Epidermal melanocyte (primary cell): ENCODE measurements at regions not wholly inside any gene's neighbourhood (a gene's known extent, or its start where the extent isn't known, plus 50 kb on each side); places are given as distances from the start of the nearest gene placed in this dataset.

Experiments used
- DNase-seq: peaks from one replicate; pipeline ENCODE4 v3.0.0; 2011; ENCODE audit warnings: low spot score; ENCODE audit not compliant: insufficient read length

DNA sequence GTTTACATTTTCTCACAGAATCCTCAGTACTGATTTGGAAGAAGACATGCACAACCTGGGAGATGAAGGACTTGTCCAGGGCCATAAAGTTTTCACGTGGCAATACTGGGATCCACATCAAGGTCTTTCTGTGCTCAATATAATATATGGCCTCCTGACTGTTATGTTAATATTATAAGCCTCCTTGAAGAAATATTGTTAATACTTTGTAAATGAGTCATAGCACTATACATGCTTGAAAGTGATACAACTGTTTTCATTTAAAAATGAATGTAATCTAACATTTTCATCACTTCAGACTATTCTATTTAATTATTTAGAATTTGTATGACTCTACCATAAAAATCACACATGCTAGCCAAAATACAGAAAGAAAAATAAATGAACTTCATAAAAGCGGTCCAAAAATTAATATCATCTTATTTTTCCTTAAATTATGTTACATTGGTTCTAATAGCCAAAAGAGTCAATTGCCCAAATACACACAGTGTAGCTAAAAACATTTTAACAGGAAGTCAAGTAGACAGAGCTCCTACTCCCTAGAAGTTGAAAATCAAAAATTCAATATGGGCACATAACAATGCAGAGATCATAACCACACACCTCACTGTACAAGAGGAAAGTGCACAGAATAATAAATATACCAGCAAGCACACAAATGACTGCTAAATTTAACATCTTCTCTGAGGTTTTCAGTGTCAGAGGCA, 188.0 kb upstream of the HDDC2 start:
- DNase-seq, result no peak

DNA sequence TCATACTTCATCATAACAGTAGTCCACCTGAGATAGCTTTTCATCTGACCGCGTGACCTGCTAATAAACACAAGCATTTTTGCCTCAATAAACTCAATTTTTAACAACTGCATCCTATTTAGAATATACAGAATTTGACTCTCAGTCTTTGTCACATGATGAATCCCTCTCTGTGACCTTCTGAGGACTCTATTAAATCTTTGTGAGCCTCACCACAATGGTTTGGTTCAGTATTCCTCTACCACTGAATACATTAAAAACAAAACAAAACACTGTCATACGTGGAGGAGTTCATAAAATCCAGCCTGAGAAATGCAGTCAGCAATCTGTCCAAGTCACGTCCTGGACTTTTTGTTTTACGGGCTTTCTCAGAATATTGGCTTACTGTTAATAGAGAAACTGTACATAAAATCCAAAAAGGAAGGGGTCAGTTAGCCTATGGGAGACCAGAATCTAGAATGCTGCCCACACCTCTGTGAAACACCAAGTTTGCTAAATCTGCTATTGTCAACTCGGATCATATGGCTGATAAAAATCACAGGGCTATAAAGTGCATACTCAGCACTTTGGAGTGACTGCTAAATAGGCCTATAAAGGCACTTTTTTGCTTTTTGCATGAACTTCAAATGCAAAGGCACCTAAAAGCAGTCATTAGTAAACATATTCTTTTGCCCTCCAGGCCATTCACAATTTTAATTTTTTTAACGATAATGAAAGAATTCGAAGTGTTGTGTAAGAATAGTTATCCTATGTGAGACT, 190.3 kb upstream of the HDDC2 start:
- DNase-seq, result no peak

DNA sequence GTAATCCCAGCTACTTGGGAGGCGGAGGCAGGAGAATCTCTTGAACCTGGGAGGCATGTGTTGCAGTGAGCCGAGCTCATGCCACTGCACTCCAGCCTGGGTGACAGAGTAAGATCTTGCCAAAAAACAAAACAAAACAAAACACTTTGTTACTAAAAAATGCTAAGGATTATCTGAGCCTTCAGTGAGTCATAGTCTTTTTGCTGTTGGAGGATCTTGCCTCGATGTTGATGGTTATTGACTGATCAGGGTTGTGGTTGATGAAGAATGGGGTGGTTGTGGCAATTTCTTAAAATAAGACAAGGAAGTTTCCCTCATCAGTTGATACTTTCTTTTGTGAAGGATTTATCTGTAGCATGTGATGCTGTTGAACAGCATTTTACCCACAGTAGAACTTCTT, 196.8 kb upstream of the HDDC2 start:
- DNase-seq, result no peak

DNA sequence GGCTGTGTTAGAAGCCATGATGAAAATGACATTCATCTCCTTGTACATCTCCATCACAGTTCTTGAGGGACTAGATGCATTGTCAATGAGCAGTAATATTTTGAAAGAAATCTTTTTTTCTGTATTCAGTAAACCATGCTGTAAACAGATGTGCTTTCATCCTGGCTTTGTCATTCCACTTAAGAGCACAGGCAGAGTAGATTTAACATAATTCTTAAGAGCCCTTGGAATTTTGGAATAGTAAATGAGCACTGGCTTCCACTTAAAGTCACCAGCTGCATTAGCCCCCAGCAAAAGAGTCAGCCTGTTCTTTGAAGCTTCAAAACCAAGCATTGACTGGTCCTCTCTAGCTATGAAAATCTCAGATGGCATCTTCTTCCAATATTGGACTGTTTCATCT, 197.8 kb upstream of the HDDC2 start:
- DNase-seq, result no peak

DNA sequence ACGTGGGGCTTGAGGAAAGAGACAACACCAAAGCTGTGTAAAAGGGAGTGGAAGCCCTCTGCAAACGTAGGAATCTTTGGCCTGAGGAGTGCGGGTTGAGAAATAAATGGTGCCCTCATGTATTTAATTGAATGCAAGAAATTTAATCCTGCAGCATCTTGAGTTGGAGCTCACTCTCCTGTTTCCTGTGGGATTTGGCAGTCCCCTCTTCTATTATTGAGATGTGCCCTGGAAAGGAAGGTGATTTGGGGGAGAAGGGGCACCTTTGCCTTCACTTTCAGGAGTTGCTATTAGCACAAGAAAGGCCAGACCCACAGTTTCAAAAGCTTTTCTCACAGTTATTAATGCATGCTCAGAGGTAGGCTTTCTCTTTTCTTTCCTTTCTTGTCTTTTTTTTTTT, 201.4 kb upstream of the HDDC2 start:
- no peak for DNase-seq

DNA sequence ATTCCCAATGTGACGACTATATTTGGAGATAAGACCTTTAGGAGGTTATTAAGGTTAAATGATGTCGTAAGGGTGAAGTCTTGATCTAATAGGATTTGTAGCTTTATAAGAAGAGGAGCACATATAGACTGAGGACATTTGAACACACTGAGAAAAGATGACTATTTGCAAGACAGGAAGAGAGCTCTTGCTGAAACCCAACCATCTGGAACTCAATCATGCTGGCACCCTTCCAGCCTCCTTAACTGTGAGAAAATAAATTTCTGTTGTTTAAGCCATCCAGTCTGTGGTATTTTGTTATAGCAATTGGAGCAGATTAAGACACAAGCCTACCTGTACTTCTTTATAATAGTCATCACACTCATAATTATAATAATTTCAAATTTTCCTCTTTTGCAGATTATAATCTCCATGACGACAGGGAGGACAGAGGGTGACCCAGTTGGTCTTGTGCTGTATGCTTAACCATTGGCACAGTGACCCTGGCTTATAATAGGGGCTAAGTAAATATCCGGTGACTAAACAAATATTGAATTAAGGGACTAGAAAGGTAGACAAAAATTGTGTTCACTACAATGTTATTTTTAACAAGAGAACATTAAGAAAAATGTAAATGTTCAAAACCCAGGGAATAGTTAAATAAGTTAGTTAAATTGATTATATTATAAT, 206.4 kb upstream of the HDDC2 start:
- DNase-seq, result no peak

DNA sequence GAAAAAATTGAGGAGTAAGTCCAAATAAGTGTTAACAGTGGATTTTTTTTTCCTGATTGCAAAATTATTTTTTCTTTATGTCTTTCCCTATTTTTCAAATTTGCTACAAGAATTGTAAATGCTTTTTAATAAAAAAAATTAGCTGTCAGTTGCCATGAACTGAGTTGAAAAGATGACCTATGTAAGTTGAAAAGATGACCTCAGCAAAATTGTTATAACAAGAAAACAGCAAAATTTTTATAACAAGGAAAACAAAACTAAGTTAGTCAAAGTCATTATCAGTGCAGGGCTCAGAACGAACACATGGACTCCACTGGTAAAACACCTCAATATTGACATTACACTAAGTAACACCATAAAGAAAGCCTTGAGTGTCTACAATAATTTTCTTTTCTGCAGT, 207.0 kb upstream of the HDDC2 start:
- no peak for DNase-seq

DNA sequence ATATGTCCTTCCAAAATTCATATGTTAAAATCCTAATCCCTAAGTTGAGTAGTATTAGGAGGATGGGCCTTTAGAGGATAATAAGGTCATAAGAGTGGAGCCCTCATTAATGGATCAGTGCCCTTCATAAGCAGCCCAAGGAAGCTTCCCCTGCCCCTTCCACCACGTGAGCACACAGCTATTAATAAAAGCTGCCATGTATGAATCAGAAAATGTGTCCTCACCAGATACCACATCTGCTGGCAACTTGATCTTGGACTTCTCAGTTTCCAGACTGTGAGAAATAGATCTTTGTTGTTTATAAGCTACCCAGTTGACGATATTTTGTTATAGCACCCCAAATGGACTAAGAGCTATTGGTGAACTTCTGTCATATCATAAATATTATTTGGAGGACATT, 207.7 kb upstream of the HDDC2 start:
- no peak for DNase-seq

DNA sequence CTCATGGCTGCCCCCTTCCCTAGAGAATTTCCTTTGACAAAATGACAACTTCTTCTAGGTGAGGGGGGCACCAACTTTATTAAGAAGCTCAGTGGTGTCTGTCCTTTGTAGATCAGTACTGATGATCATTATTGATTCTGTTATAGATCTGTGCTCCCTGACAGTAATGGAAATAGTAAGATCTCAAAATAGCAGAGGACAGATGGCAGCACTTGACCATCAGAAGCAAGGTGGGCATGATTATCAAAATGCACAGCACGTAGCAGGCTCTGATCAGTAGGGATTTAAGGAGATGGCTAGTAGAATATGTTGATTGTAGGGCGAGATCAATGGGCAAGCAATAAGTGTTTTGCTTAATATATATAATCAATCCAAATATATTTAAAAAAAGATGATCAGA, 208.6 kb upstream of the HDDC2 start:
- DNase-seq, result no peak

DNA sequence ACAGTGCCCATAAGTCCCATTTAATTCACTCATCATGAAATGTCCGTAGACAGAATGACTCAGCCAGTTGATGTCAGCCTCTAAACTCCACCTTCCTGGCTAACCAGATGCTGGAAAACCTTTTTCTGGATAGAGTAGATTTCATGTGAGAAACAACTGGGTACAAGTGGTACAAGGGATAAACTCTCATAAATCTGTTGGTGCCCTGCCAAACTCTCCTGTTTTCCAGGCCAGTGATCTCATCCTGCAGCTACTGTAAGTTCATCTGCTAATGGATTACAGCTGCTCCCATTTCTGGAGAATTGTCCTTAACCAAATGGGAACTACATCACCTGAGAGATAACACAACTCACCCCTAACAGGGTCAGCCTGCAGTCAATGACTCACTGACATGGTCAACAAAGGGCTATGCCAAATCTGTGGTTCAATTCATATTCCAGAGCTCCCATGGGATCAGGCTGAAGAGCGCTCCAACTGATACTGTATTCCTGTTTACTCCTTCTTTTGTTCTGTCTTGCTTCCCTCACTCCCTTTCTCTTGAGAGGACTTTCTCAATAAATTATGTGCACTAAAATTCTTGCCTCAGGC, 210.1 kb upstream of the HDDC2 start:
- DNase-seq, result no peak

DNA sequence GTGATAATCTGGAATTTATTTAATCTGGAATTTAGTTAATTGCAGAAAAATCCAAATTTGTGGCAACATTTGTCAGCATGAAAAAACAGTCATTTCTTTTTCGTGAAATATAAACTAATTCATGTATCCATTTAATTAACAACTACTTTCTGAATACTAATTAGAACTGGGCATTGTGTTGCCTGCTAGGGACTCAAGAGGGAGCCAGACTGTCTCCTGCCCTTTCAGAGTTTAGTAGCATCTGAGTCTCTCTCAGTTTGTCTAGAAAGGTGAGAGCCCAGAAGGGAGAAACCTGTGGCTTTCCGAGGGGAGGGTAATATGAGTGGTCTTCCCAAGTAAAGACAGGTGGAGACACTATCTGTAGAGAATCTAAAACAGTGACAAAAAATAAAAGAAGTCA, 210.9 kb upstream of the HDDC2 start:
- DNase-seq, result no peak

DNA sequence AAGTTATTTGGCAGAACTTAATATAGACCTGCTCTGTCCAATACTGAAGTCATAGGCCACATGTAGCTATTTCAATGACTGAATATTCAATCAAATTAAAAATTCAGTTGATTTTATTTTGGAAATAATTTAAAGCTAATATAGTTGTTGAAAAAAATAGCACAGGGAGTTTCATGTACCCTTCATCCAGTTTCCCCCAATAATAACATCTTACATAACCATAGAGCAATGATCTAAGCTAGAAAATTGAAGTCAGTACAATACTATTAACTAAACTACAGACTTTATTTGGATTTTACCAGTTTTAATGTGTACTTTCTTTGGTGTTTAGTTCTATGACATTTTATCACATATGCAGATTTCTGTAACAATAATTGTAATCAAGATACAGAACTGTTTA, 212.2 kb upstream of the HDDC2 start:
- DNase-seq, result no peak

DNA sequence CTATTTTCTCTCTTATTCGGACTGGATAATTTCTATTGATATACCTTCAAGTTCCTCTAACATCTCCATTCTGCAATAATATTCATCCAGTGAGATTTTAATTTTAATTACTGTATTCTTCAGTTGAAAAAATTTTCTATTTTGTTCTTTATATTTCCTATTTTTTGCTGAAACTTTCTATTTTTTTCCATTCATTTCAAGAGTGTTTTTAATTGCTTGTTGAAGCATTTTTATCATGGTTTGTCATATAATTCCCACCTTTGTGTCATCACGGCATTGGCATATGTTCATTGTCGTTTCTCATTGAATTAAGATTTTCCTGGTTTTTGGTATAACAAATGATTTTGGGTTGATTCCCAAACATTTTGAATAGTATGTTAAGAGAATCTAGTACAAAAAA, 214.9 kb upstream of the HDDC2 start:
- no peak for DNase-seq

DNA sequence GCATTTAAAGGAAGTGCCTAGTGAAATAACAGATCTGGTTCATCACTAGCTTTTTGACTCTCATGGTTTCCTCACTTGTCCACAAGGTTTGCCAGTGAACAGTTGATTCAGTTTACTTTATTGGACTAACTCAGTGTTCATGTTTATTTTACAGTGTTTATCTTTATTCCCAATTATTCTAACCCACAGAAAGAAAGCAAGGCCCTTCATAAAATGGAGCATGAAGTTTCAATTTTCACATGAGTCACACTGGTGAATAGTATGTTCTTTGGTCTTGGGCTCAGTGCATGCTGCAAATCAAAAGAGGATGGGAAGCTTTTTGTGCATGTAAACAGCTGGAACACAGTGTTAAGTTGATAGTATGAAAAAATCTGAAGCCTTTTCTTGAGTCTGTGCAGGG, 217.6 kb upstream of the HDDC2 start:
- peak; percentile 26 for DNase-seq

DNA sequence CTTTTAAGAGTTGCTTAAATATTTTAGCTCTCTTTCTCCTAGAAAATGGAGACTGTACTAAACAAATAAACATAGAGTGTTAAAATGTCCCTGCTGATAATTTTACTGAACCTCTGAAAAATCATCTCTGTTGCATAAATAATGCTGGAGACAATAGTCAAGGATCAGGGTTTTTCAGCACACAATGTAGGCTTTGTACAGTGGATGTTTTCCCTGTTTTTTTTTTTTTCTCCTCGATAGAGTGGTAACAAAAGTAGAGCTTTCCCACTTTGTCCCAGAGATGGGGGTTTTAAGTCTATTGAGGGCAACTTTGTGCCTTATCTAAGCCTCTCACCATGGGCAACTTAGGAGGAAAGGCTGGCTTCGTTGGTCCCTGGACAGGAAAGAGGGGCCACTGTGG, 222.6 kb upstream of the HDDC2 start:
- no peak for DNase-seq

DNA sequence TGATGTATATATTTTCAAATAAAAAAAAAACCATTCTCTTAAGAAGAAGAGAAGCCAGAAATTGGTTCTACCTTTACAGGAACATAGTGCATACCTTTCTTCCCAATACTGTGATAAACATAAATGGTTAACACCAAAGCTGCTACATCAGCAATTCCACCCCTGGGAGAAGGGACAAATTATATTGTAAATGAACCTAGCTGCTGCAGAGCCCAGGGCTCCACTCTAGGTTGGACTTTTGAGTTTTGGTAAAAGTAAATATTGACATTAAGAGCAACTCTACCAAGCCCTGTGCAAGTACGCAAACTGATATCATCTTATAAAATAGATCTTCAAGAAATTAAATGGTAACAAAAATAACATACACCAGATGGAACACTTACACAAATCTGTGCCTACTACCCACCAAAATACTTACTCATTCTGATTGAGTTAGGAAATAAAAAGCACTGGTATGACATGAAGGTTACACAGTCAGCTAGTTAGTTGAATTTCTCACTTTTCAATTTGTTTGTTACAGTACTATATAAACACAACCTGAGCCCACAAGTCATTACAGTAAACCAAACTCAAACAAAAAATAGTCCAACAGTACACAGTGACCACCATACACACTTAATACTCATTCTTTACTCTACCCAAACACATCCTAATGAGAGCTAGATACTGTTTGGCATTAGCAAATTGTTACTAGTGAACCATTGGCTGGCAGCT, 223.3 kb upstream of the HEY2 start:
- no peak for DNase-seq

DNA sequence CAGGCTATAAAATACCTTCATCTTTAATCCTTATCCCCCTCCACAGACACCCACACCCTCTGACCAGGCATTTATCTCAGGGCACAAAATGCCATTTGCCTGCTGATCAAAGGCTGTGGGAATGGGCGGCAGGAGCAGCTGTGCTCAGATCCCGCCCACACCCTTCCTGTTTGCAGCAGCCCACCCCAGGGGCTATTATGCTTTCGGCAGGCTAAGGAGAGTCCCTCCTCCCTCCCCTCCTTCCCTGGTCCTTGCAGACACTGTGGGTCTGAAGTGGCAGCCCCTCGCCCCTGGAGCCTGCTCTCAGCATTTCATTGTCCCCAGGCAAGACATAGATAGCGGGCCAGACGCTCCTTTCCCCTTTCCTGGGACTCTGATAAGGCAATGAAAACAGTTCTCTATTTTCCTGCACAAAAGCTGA, 220.8 kb upstream of the HEY2 start:
- DNase-seq, result no peak

DNA sequence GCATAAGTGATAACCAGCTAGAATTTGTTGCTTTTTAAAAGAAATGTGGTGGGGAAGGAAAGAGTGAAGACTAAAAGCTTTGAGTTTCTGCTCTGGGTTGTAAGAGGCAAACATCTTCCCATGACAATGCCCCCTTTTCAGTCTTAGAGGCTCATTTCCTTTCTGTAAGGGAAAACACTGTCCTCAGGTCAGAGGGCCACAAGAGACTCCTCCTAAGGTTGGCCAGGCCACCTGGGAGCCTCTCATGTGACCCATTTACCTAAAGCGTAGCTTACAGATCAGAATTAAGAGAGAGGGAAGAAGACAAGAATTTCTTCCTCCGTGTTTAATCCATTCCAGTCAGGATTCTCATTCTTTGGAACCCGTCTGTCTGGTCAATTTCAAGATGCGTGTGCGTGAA, 220.4 kb upstream of the HEY2 start:
- DNase-seq, result no peak

DNA sequence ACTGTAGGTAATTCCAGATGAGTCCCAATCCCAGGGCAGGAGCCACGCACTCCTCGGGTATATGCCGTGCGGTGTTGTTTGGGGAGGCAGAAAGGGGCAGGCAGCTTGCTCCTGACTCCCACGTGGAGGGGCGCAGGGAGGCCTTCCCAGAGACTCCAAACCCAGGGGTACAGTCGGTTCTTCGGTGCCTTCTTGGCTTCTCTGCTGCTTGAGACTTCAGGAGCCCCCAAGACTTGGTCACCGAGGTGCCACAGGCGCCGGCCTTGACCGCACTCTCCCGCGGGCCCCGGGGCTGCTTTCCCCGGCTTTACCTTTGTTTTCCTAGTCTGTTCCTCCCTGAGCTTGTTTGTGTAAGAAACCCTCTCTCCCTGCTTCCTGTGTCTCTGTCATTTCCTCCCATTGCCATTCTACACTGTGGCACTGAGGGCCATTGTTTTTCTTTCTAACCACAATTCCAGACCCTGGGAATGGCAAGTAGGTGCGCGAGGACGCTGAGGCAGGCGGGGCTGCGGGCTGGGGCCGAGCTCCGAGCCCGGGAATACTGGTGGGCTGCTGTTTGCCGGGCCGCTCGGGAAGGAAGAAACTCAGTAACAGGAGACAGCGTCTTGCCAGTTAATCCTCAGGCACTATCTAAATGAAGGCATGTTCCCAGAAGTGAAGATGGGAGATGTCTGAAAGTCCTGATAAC, 215.6 kb upstream of the HEY2 start:
- no peak for DNase-seq

DNA sequence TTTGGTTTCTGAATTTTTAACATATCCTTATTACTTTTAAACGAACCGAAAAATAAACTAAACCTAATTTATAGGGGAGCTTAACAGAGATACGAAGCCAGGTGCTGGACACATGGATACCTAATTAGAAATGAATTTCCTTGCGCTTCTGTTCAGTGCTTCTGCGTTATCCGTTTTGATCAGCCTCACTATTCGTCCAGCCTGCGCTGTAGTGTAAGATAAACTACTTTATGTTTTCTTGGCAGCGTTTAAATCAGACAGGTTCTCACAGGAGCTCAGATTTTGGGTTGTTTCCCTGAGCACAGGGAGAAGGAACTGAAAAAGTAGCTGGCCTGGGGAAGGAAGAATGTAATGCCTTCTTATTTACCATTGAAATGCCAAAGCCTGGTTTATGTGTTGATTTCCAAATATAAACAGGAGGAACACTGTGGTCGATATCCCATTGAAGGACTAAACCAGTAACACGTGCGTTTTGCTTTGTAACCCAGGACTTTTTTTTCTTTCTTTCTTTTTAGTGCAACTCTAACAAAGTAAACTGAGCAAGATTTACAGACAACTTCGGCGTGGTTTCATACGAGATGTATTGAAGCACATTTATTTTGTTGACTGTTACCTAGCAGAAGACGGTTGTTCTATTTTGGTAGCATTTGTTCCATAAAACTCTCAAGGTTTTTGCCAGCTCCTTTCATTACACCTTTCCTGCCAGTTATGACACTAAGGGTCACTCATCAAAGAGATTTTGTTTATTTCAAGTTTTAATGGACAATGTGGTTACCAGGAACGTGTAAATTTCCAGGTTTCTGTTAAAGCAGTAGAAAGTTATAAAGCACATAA, 214.8 kb upstream of the HEY2 start:
- no peak for DNase-seq
